DMS 273 (cell line): ENCODE measurements at regions not wholly inside any gene's neighbourhood (a gene's known extent, or its start where the extent isn't known, plus 50 kb on each side); places are given as distances from the start of the nearest gene placed in this dataset.

Experiments
- DNase-seq: peaks from one replicate; lab custom pipeline; 2025; ENCODE audit not compliant: unreplicated experiment; lab: John Stamatoyannopoulos, UW

- DNase-seq: peak; percentile 76
These were observed 52.2 kb upstream of the KCNH7 start for GRCh38 chr2:162890690-162891311.

DNA sequence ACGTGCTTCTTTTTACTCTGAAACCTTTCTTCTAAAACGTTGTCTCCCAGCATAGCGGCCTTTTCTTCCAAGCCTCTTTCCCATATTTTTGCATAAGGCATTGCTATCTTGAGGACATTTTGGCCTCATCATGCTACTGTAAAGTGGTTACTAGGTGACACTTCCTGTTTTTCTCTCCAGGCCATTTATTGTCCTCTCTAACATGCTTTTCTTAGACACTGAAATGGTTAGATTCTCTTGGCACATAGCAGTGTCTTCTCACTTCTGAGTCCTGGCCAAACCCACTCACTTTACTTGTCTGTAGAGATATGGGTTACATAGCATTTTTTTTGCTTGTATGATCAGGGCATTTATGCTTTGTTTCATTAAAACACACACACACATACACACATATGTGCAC is 50.1 kb upstream of the KCNH7 start:
- no peak for DNase-seq
